SK-N-SH (cell line): ENCODE measurements at regions not wholly inside any gene's neighbourhood (a gene's known extent, or its start where the extent isn't known, plus 50 kb on each side); places are given as distances from the start of the nearest gene placed in this dataset.

Experiments
- CTCF ChIA-PET: fragments of 300-600, 350-600 bp; formaldehyde crosslinking; extraction: SDS; loops from one replicate; lab custom pipeline; 2021; lab: Yijun Ruan, JAX
- POLR2A ChIA-PET: fragments of 350-600 bp; sonication (Branson Sonifier 250); formaldehyde crosslinking; extraction: SDS; loops from one replicate; lab custom pipeline; 2020; ENCODE audit warnings: antibody characterized with exemption, inconsistent platforms; lab: Yijun Ruan, JAX
- DNase-seq: peaks from one replicate; pipeline ENCODE4 v3.0.0; 2012
- H2AFZ ChIP-seq: fragments of 200-600 bp; sonication (generic); 2 replicates; pipeline ENCODE4 v1.8.1; 2016; ENCODE audit warnings: antibody characterized with exemption, mild to moderate bottlenecking, low read depth
- H3F3A ChIP-seq: fragments of 200-600 bp; sonication (generic); replicated peaks from 2 replicates; pipeline ENCODE3; 2016; ENCODE audit warnings: antibody characterized with exemption, mild to moderate bottlenecking; ENCODE audit not compliant: insufficient read depth
- H3K27ac ChIP-seq, 2 experiments: fragments of 200-500 bp in 1 of 2; fragments of 200-600 bp in 1 of 2; sonication (Bioruptor generic) in 1 of 2; sonication (generic), shearing (Covaris generic) in 1 of 2; 2 replicates each; pipeline versions ENCODE4 v1.5.1 to v1.6.1; 2014 to 2016; ENCODE audit warnings: low read depth in 2 of 2, inconsistent platforms in 1 of 2, low read length in 1 of 2, mild to moderate bottlenecking in 1 of 2, mixed read lengths in 1 of 2
- H3K27me3 ChIP-seq: fragments of 200-600 bp; sonication (generic), shearing (Covaris generic); 2 replicates; pipeline ENCODE4 v1.6.1; 2016; ENCODE audit warnings: mixed run types; ENCODE audit not compliant: insufficient read depth
- H3K36me3 ChIP-seq, 2 experiments: fragments of 200-500 bp in 1 of 2; fragments of 200-600 bp in 1 of 2; sonication (Bioruptor generic) in 1 of 2; sonication (generic) in 1 of 2; replicated peaks in 1 of 2; 2 replicates each; pipeline versions ENCODE3 to v1.5.1; 2014 to 2016; ENCODE audit warnings: low read length in 1 of 2, mild to moderate bottlenecking in 1 of 2; ENCODE audit not compliant: insufficient read depth in 2 of 2, control insufficient read depth in 1 of 2
- H3K4me1 ChIP-seq, 2 experiments: fragments of 200-500 bp in 1 of 2; fragments of 200-600 bp in 1 of 2; sonication (Bioruptor generic) in 1 of 2; sonication (generic), shearing (Covaris generic) in 1 of 2; 2 replicates each; pipeline versions ENCODE4 v1.5.1 to v1.6.1; 2014 to 2016; ENCODE audit warnings: low read depth in 1 of 2, low read length in 1 of 2, mixed run types in 1 of 2; ENCODE audit not compliant: insufficient read depth in 2 of 2, control insufficient read depth in 1 of 2
- H3K4me2 ChIP-seq: fragments of 200-600 bp; sonication (generic), shearing (Covaris generic); 2 replicates; pipeline ENCODE4 v1.6.1; 2017; ENCODE audit warnings: mixed run types
- H3K4me3 ChIP-seq, 2 experiments: fragments of 200-500 bp in 1 of 2; fragments of 200-600 bp in 1 of 2; sonication (Bioruptor generic) in 1 of 2; sonication (generic), shearing (Covaris generic) in 1 of 2; 2 replicates each; pipeline versions ENCODE4 v1.5.1 to v1.8.1; 2014 to 2016; ENCODE audit warnings: low read depth in 2 of 2, inconsistent platforms in 1 of 2, low read length in 1 of 2, mild to moderate bottlenecking in 1 of 2, mixed read lengths in 1 of 2, moderate library complexity in 1 of 2
- H3K79me2 ChIP-seq: fragments of 200-600 bp; sonication (generic); 2 replicates; pipeline ENCODE4 v1.8.1; 2017; ENCODE audit warnings: mild to moderate bottlenecking; ENCODE audit not compliant: insufficient read depth
- H3K9ac ChIP-seq: fragments of 200-600 bp; sonication (generic); 2 replicates; pipeline ENCODE4 v1.6.1; 2017; ENCODE audit warnings: mixed run types
- H3K9me2 ChIP-seq: fragments of 200-600 bp; sonication (generic); 2 replicates; pipeline ENCODE4 v1.6.1; 2017; ENCODE audit warnings: mixed run types
- H3K9me3 ChIP-seq: fragments of 200-600 bp; sonication (generic); 2 replicates; pipeline ENCODE4 v1.6.1; 2017; ENCODE audit warnings: mixed run types, mild to moderate bottlenecking, moderate library complexity
- H4K20me1 ChIP-seq: fragments of 200-600 bp; sonication (generic); 2 replicates; pipeline ENCODE4 v1.6.1; 2017; ENCODE audit warnings: mild to moderate bottlenecking, mixed run types; ENCODE audit not compliant: insufficient read depth
- ELF1 ChIP-seq: IDR thresholded peaks from 2 replicates; pipeline ENCODE4 v1.4.0; 2012
- EP300 ChIP-seq, 2 experiments: IDR thresholded peaks; 2 replicates each; pipeline versions ENCODE4 v1.4.0 to v1.6.1; 2012; ENCODE audit warnings: borderline replicate concordance in 1 of 2, low read depth in 1 of 2, low read length in 1 of 2
- FOXJ3 ChIP-seq: sonication (generic); formaldehyde crosslinking; IDR thresholded peaks from 2 replicates; pipeline ENCODE4 v1.5.1; 2020; ENCODE audit warnings: mild to moderate bottlenecking, missing genetic modification reagents
- FOXM1 ChIP-seq: IDR thresholded peaks from 2 replicates; pipeline ENCODE4 v1.4.0; 2012; ENCODE audit warnings: low read depth, mild to moderate bottlenecking
- GABPA ChIP-seq: IDR thresholded peaks from 2 replicates; pipeline ENCODE4 v1.4.0; 2012; ENCODE audit warnings: low read depth, mild to moderate bottlenecking
- MEF2A ChIP-seq: IDR thresholded peaks from 2 replicates; pipeline ENCODE4 v1.4.0; 2012; ENCODE audit warnings: low read depth, borderline replicate concordance
- MXI1 ChIP-seq: IDR thresholded peaks from 2 replicates; pipeline ENCODE4 v1.6.1; 2012; ENCODE audit warnings: mild to moderate bottlenecking, low read depth, low read length, improper control_type of control experiment
- RCOR1 ChIP-seq: fragments of 150-350 bp; IDR thresholded peaks from 2 replicates; pipeline ENCODE4 v1.6.1; 2017; ENCODE audit warnings: antibody characterized with exemption, low read length
- RFX5 ChIP-seq: IDR thresholded peaks from 2 replicates; pipeline ENCODE4 v1.6.1; 2012; ENCODE audit warnings: mild to moderate bottlenecking, improper control_type of control experiment, low read length
- SMC3 ChIP-seq: IDR thresholded peaks from 2 replicates; pipeline ENCODE4 v1.6.1; 2012; ENCODE audit warnings: low read depth, low read length, improper control_type of control experiment
- TAF1 ChIP-seq: IDR thresholded peaks from 2 replicates; pipeline ENCODE4 v1.6.1; 2012; ENCODE audit warnings: low read depth, mild to moderate bottlenecking, low read length, moderate library complexity, borderline replicate concordance
- TCF12 ChIP-seq: IDR thresholded peaks from 2 replicates; pipeline ENCODE4 v1.4.0; 2012
- TEAD4 ChIP-seq: IDR thresholded peaks from 2 replicates; pipeline ENCODE4 v1.4.0; 2012; ENCODE audit warnings: mild to moderate bottlenecking, borderline replicate concordance; ENCODE audit not compliant: insufficient read depth
- WGBS: methylation state at CpG from one replicate; pipeline ENCODE4 v1.1.6; 2017; ENCODE audit warnings: low lambda C conversion rate; 5-methylcytosine and 5-hydroxymethylcytosine counted together
- TF ChIP-seq, protein P1 (sequence below): IDR thresholded peaks from 2 replicates; pipeline ENCODE4 v1.4.0; 2012; ENCODE audit warnings: low read depth
- TF ChIP-seq, protein P2 (sequence below): IDR thresholded peaks from 2 replicates; pipeline ENCODE4; 2012
- TF ChIP-seq, protein P3 (sequence below): IDR thresholded peaks from 2 replicates; pipeline ENCODE4 v1.4.0; 2012; ENCODE audit warnings: low read depth, borderline replicate concordance
- TF ChIP-seq, protein P4 (sequence below): IDR thresholded peaks from 2 replicates; pipeline ENCODE4 v1.4.0; 2012; ENCODE audit warnings: low read depth, borderline replicate concordance
- TF ChIP-seq, protein P5 (sequence below): fragments of 150-350 bp; IDR thresholded peaks from 2 replicates; pipeline ENCODE4 v1.6.1; 2016; ENCODE audit warnings: mild to moderate bottlenecking, low read depth, low read length

DNA sequence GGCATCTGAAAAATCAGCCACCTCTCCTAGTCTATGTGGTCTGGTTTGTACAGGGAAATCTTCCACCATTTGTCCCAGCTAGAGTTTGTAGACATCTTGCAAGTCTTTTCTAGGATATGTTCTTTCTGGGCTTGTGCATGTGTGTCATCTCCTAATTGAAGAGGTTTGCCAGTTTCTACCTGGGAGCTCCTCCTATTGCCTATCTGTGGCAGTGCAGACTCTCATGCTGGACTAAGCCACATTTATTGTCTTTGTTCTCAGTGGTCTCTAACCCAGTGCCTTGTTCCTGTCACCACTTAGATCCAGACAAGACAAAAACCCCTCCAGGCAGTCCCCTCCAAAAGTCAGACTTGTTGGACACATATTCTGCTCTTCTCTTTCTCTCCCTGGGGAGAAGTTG lies 72.0 kb upstream of the MRPS9 start:
- no peaks in the 10 kb centered on the region for H3K36me3 ChIP-seq
- no peaks in the 10 kb centered on the region for H3K79me2 ChIP-seq
- H3K27ac ChIP-seq, result no peak overlapping the region
- H3K4me2 ChIP-seq, result no peak overlapping the region
- no peaks in the 10 kb centered on the region for H3F3A ChIP-seq
- DNase-seq, result no peak
- no peaks in the 10 kb centered on the region for H3K4me1 ChIP-seq
- POLR2A ChIA-PET, result no interaction called here
- H2AFZ ChIP-seq, result no peak overlapping the region
- no peaks in the 10 kb centered on the region for H3K9me2 ChIP-seq
- no peaks in the 10 kb centered on the region for H3K27me3 ChIP-seq
- H3K9ac ChIP-seq, result no peak overlapping the region
- H3K4me3 ChIP-seq, result no peak overlapping the region
- H4K20me1 ChIP-seq, result no peaks in the 10 kb centered on the region
- TF ChIP-seq, protein P1, sequence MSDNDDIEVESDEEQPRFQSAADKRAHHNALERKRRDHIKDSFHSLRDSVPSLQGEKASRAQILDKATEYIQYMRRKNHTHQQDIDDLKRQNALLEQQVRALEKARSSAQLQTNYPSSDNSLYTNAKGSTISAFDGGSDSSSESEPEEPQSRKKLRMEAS, result no peak
- TF ChIP-seq FOXJ3 (CRISPR knock-in tag), result no peak
- TF ChIP-seq, all 33 proteins: peak for 0
- no peaks in the 10 kb centered on the region for H3K9me3 ChIP-seq
- CTCF ChIA-PET, result no interaction called here

DNA sequence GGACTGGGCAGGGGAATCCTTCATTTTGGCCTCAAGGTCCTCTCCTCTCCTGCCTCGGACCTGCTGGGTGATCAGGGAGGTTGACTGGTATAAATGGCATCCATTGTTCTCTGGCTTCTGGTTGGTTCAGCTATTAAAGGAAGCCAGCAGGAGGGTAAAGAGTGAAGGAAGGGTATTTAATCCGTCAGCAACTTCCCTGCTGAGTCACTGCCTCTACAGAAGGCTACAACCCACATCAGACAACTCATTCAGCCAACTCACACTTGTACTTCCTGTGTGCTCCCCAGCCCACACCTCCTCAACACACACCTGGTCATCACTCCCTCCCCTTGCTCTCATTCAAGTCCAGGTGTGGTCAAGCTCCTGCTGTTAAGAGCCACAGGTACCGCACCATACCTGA lies 68.3 kb upstream of the MRPS9 start:
- H3K9me2 ChIP-seq, result no peaks in the 10 kb centered on the region
- H3K9ac ChIP-seq, result no peak overlapping the region
- H3K4me2 ChIP-seq, result no peak overlapping the region
- H2AFZ ChIP-seq, result no peak overlapping the region
- no peak for DNase-seq
- H3K4me1 ChIP-seq, result no peaks in the 10 kb centered on the region
- WGBS, result 3% methylated on average over 3 of the region's 3 CpGs
- POLR2A ChIA-PET, result no interaction called here
- no peak overlapping the region for H3K27ac ChIP-seq
- H3K4me3 ChIP-seq, result no peak overlapping the region
- H3K36me3 ChIP-seq, result no peaks in the 10 kb centered on the region
- CTCF ChIA-PET, result no interaction called here
- H4K20me1 ChIP-seq, result no peaks in the 10 kb centered on the region
- H3K9me3 ChIP-seq, result no peaks in the 10 kb centered on the region
- H3K79me2 ChIP-seq, result no peaks in the 10 kb centered on the region
- H3F3A ChIP-seq, result no peaks in the 10 kb centered on the region
- TF ChIP-seq MEF2A (no peak), TAF1 (no peak), RCOR1 (no peak), EP300 (IDR thresholded peaks at IDR 0.05; ENCODE audit: borderline replicate concordance in 1 of 2, low read depth in 1 of 2, low read length in 1 of 2) (no peak), FOXM1 (no peak), SMC3 (no peak), FOXJ3 (CRISPR knock-in tag) (no peak), GABPA (no peak), RFX5 (no peak), TEAD4 (no peak), TCF12 (no peak), ELF1 (no peak), MXI1 (no peak)
- TF ChIP-seq, protein P2, sequence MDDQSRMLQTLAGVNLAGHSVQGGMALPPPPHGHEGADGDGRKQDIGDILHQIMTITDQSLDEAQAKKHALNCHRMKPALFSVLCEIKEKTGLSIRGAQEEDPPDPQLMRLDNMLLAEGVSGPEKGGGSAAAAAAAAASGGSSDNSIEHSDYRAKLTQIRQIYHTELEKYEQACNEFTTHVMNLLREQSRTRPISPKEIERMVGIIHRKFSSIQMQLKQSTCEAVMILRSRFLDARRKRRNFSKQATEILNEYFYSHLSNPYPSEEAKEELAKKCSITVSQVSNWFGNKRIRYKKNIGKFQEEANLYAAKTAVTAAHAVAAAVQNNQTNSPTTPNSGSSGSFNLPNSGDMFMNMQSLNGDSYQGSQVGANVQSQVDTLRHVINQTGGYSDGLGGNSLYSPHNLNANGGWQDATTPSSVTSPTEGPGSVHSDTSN, result no peak
- TF ChIP-seq, protein P3, sequence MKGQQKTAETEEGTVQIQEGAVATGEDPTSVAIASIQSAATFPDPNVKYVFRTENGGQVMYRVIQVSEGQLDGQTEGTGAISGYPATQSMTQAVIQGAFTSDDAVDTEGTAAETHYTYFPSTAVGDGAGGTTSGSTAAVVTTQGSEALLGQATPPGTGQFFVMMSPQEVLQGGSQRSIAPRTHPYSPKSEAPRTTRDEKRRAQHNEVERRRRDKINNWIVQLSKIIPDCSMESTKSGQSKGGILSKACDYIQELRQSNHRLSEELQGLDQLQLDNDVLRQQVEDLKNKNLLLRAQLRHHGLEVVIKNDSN, result no peak
- TF ChIP-seq, protein P4, sequence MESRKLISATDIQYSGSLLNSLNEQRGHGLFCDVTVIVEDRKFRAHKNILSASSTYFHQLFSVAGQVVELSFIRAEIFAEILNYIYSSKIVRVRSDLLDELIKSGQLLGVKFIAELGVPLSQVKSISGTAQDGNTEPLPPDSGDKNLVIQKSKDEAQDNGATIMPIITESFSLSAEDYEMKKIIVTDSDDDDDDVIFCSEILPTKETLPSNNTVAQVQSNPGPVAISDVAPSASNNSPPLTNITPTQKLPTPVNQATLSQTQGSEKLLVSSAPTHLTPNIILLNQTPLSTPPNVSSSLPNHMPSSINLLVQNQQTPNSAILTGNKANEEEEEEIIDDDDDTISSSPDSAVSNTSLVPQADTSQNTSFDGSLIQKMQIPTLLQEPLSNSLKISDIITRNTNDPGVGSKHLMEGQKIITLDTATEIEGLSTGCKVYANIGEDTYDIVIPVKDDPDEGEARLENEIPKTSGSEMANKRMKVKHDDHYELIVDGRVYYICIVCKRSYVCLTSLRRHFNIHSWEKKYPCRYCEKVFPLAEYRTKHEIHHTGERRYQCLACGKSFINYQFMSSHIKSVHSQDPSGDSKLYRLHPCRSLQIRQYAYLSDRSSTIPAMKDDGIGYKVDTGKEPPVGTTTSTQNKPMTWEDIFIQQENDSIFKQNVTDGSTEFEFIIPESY, result no peak
- TF ChIP-seq, protein P5, sequence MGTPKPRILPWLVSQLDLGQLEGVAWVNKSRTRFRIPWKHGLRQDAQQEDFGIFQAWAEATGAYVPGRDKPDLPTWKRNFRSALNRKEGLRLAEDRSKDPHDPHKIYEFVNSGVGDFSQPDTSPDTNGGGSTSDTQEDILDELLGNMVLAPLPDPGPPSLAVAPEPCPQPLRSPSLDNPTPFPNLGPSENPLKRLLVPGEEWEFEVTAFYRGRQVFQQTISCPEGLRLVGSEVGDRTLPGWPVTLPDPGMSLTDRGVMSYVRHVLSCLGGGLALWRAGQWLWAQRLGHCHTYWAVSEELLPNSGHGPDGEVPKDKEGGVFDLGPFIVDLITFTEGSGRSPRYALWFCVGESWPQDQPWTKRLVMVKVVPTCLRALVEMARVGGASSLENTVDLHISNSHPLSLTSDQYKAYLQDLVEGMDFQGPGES, result no peak
- TF ChIP-seq, all 33 proteins: peak for 0
- H3K27me3 ChIP-seq, result no peaks in the 10 kb centered on the region
